Mesothelial cell of epicardium (in vitro differentiated cells): ENCODE measurements at regions not wholly inside any gene's neighbourhood (a gene's known extent, or its start where the extent isn't known, plus 50 kb on each side); places are given as distances from the start of the nearest gene placed in this dataset.

Experiments
- DNase-seq, 2 experiments: peaks; one replicate each; pipeline ENCODE4 v3.0.0; 2021; ENCODE audit warnings: low spot score in 2 of 2; ENCODE audit not compliant: unreplicated experiment in 2 of 2
- H3K27ac Mint-ChIP-seq: 2 replicates; pipeline ENCODE4 v1.8.0; 2021; ENCODE audit warnings: mixed read lengths
- H3K27me3 Mint-ChIP-seq: 2 replicates; pipeline ENCODE4 v1.8.0; 2021; ENCODE audit warnings: low read depth, mixed read lengths
- H3K36me3 Mint-ChIP-seq: 2 replicates; pipeline ENCODE4 v1.8.0; 2021; ENCODE audit warnings: mixed read lengths
- H3K4me1 Mint-ChIP-seq: 2 replicates; pipeline ENCODE4 v1.8.0; 2021; ENCODE audit warnings: mixed read lengths
- H3K4me3 Mint-ChIP-seq: 2 replicates; pipeline ENCODE4 v1.8.0; 2021; ENCODE audit warnings: mild to moderate bottlenecking, moderate library complexity, mixed read lengths
- H3K9me3 Mint-ChIP-seq: 2 replicates; pipeline ENCODE4 v1.8.0; 2021; ENCODE audit warnings: mixed read lengths
- CTCF ChIP-seq: fragments of 200-600 bp; sonication (generic); IDR thresholded peaks from one replicate; pipeline ENCODE4 v1.5.0; 2021; ENCODE audit warnings: antibody characterized with exemption; ENCODE audit not compliant: unreplicated experiment

- no peak for DNase-seq
- no peak for TF ChIP-seq CTCF
- Mint-ChIP-seq H3K36me3 (no peaks in the 10 kb centered on the region), H3K4me1 (peaks cover 13% of the 10 kb centered on the region), H3K27me3 (no peaks in the 10 kb centered on the region), H3K27ac (no peak overlapping the region), H3K9me3 (peaks cover 6% of the 10 kb centered on the region), H3K4me3 (no peak overlapping the region)
These were observed 182.8 kb upstream of the SETBP1 start for GRCh38 chr18:44497757-44498490.

- H3K27ac Mint-ChIP-seq, result no peak overlapping the region
- H3K4me3 Mint-ChIP-seq, result no peak overlapping the region
- H3K4me1 Mint-ChIP-seq, result peaks cover 13% of the 10 kb centered on the region
- no peak for TF ChIP-seq CTCF
- H3K27me3 Mint-ChIP-seq, result no peaks in the 10 kb centered on the region
- H3K36me3 Mint-ChIP-seq, result no peaks in the 10 kb centered on the region
- DNase-seq, result no peak
- peaks cover 3% of the 10 kb centered on the region for H3K9me3 Mint-ChIP-seq
These were observed 179.7 kb upstream of the SETBP1 start for GRCh38 chr18:44500808-44501610.

- no peak for TF ChIP-seq CTCF
- no peak overlapping the region for H3K27ac Mint-ChIP-seq
- DNase-seq, result no peak
- peaks cover 13% of the 10 kb centered on the region for H3K4me1 Mint-ChIP-seq
- H3K4me3 Mint-ChIP-seq, result no peak overlapping the region
- no peaks in the 10 kb centered on the region for H3K27me3 Mint-ChIP-seq
- H3K36me3 Mint-ChIP-seq, result no peaks in the 10 kb centered on the region
- peaks cover 3% of the 10 kb centered on the region for H3K9me3 Mint-ChIP-seq
These were observed 178.5 kb upstream of the SETBP1 start for GRCh38 chr18:44502221-44502620.

GRCh38 chr18:44502790-44503189, 177.9 kb upstream of the SETBP1 start:
- H3K27me3 Mint-ChIP-seq, result no peaks in the 10 kb centered on the region
- no peak for TF ChIP-seq CTCF
- DNase-seq, result no peak
- no peak overlapping the region for H3K27ac Mint-ChIP-seq
- H3K36me3 Mint-ChIP-seq, result no peaks in the 10 kb centered on the region
- H3K4me3 Mint-ChIP-seq, result no peak overlapping the region
- peaks cover 3% of the 10 kb centered on the region for H3K9me3 Mint-ChIP-seq
- H3K4me1 Mint-ChIP-seq, result peaks cover 7% of the 10 kb centered on the region

GRCh38 chr18:44503854-44504253, 176.8 kb upstream of the SETBP1 start:
- no peaks in the 10 kb centered on the region for H3K36me3 Mint-ChIP-seq
- no peak overlapping the region for H3K4me3 Mint-ChIP-seq
- H3K27me3 Mint-ChIP-seq, result no peaks in the 10 kb centered on the region
- H3K4me1 Mint-ChIP-seq, result no peaks in the 10 kb centered on the region
- no peak for TF ChIP-seq CTCF
- H3K9me3 Mint-ChIP-seq, result no peaks in the 10 kb centered on the region
- H3K27ac Mint-ChIP-seq, result no peak overlapping the region
- no peak for DNase-seq
